C4-2B (cell line): ENCODE measurements at regions not wholly inside any gene's neighbourhood (a gene's known extent, or its start where the extent isn't known, plus 50 kb on each side); places are given as distances from the start of the nearest gene placed in this dataset.

Source experiments
- ZFX ChIP-seq: fragments of 450-650 bp; IDR thresholded peaks from 2 replicates; pipeline ENCODE4 v1.6.1; 2017
- TF ChIP-seq, protein P1 (sequence below): fragments of 450-650 bp; conservative IDR thresholded peaks from 2 replicates; pipeline ENCODE4 v1.5.1; 2017; ENCODE audit warnings: mild to moderate bottlenecking

DNA sequence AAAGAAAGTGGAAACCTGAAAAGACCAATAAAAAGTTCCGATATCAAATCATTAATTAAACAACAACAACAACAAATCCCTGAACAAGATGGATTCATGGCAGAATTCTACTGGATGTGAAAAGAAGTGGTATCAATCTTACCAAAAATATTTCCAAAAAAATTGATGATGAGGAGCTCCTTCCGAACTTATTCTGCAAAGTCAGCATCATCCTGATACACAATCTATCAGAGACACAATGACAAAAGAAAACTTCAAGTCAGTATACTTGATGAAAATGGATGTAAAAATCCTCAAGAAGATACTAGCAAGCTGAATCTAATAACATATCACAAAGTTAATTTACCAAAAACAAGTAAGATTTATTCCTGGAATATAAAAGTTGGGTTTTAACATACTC, 881.8 kb downstream of the SI start:
- TF ChIP-seq, protein P1, sequence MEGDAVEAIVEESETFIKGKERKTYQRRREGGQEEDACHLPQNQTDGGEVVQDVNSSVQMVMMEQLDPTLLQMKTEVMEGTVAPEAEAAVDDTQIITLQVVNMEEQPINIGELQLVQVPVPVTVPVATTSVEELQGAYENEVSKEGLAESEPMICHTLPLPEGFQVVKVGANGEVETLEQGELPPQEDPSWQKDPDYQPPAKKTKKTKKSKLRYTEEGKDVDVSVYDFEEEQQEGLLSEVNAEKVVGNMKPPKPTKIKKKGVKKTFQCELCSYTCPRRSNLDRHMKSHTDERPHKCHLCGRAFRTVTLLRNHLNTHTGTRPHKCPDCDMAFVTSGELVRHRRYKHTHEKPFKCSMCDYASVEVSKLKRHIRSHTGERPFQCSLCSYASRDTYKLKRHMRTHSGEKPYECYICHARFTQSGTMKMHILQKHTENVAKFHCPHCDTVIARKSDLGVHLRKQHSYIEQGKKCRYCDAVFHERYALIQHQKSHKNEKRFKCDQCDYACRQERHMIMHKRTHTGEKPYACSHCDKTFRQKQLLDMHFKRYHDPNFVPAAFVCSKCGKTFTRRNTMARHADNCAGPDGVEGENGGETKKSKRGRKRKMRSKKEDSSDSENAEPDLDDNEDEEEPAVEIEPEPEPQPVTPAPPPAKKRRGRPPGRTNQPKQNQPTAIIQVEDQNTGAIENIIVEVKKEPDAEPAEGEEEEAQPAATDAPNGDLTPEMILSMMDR = no peak
- no peak for TF ChIP-seq ZFX
